ENCODE measurements at regions not wholly inside any gene's neighbourhood (a gene's known extent, or its start where the extent isn't known, plus 50 kb on each side); places are given as distances from the start of the nearest gene placed in this dataset.

- TF ChIP-seq ZBTB44 (CRISPR knock-in tag; IDR thresholded peaks at IDR 0.05) (no peak), GATAD1 (CRISPR knock-in tag; IDR thresholded peaks at IDR 0.05) (no peak), ZUFSP (CRISPR knock-in tag; IDR thresholded peaks at IDR 0.05; ENCODE audit: borderline replicate concordance) (no peak), ZNF724P (CRISPR knock-in tag; IDR thresholded peaks at IDR 0.05; ENCODE audit: borderline replicate concordance) (no peak), TBX3 (IDR thresholded peaks at IDR 0.05; ENCODE audit: borderline replicate concordance) (no peak), SUZ12 (IDR thresholded peaks at IDR 0.05; ENCODE audit: low read depth, low read length) (no peak)
Observed at GRCh38 chr4:177187371-177187770, 122.3 kb upstream of the NEIL3 start (continued).

- H2AFZ ChIP-seq (ENCODE audit: low read length), result no peak overlapping the region
- intact Hi-C loops (cut with micrococcal nuclease; ENCODE audit: unreplicated experiment) (no loop called here), in situ Hi-C loops (cut with HindIII; ENCODE audit: extremely low pct_ligation_motif_present, low pct_unique_long_range_greater_than_20kb) (no loop called here)
- CTCF ChIA-PET (ENCODE audit: low intra/inter-chr PET ratio, low total read pairs), result no interaction called here
- H3K27ac ChIP-seq (ENCODE audit: extremely low read length, insufficient read depth, low read length), result no peak overlapping the region
- FAIRE-seq (no peak), DNase-seq (ENCODE audit: low spot score) (no peak), ATAC-seq (peak; percentile 48; the same call in 2 of the 3 replicates)
- H3K4me3 ChIP-seq (replicated peaks in 1 of 3; ENCODE audit: insufficient read depth in 1 of 3, low read depth in 2 of 3, low read length in 3 of 3), result no peak overlapping the region
- no peaks in the 10 kb centered on the region for H3K36me3 ChIP-seq (replicated peaks in 1 of 2; ENCODE audit: control insufficient read depth in 1 of 2, insufficient read depth in 2 of 2, low read length in 2 of 2)
- no TSS peak for BruUV-seq (replicated peaks)
- no peaks in the 10 kb centered on the region for H3K27me3 ChIP-seq (ENCODE audit: control insufficient read depth in 1 of 2, insufficient read depth in 2 of 2, low read length in 2 of 2)
- 5% methylated on average over 3 of the region's 3 CpGs for WGBS (ENCODE audit: low lambda C conversion rate)
- no peak for TF ChIP-seq PHF5A (CRISPR knock-in tag; IDR thresholded peaks at IDR 0.05; ENCODE audit: low read depth, unreplicated experiment)
- peak; percentile 53; the same call in 1 of the 2 replicates for TF ChIP-seq HNF1A (IDR thresholded peaks at IDR 0.05; ENCODE audit: low read depth)
- TF ChIP-seq HNF1A (CRISPR knock-in tag; IDR thresholded peaks at IDR 0.05; ENCODE audit: borderline replicate concordance), result no peak
- H3K4me2 ChIP-seq (ENCODE audit: low read depth, low read length), result no peak overlapping the region
- POLR2A ChIA-PET, result no interaction called here
- H3K4me1 ChIP-seq (ENCODE audit: insufficient read depth, low read length), result 0 out of 2 replicates have a peak, but pooled peaks cover 4% of the 10 kb centered on the region
- H3K9ac ChIP-seq (ENCODE audit: insufficient read depth, low read depth, low read length), result no peak overlapping the region
- 0 out of 2 replicates have a peak, but pooled peaks cover under 1% of the 10 kb centered on the region for H3K9me3 ChIP-seq (ENCODE audit: low read length)
- no peaks in the 10 kb centered on the region for H3K79me2 ChIP-seq (ENCODE audit: insufficient read depth, low read length)
- no peaks in the 10 kb centered on the region for H4K20me1 ChIP-seq (ENCODE audit: insufficient read depth, low read length)
Observed at GRCh38 chr4:177190995-177191580, 118.6 kb upstream of the NEIL3 start.
